ENCODE measurements at regions not wholly inside any gene's neighbourhood (a gene's known extent, or its start where the extent isn't known, plus 50 kb on each side); places are given as distances from the start of the nearest gene placed in this dataset.

- TF ChIP-seq EP300 (IDR thresholded peaks at IDR 0.05) (no peak), CTCF (IDR thresholded peaks at IDR 0.05) (no peak)
Observed at GRCh38 chr1:108036796-108037562, 72.0 kb upstream of the VAV3 start.
